ENCODE measurements at regions not wholly inside any gene's neighbourhood (a gene's known extent, or its start where the extent isn't known, plus 50 kb on each side); places are given as distances from the start of the nearest gene placed in this dataset.
"Not testable (repeated sequence)": the region's sequence is repeated elsewhere in the genome, so short reads cannot be mapped to it uniquely, and the experiment has no call there.

DNA sequence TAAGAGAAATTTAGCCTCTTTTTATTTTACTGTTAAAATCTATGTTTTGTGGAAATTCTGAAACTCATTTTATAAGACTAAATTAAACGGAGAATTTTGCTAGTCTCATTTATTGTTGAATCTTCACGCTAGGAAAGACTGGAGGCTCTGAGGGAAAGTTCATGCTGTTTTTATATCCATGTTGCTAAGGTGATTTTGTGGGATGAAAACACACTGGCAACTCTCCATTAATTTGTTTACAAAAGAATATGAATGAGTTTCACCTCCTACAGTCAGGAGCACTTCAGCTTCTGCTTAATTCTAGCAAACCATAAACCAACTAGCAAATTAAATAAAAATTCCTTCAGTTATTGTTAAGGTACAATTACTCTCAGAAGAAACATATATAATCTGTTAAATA lies 195.4 kb downstream of the RAP2B start:
- no peak for DNase-seq
- H3K27me3 Mint-ChIP-seq, result peaks cover 5% of the 10 kb centered on the region
- CTCF ChIA-PET, result no interaction called here
- intact Hi-C loops (cut with micrococcal nuclease), result no loop called here
- no peaks in the 10 kb centered on the region for H3K36me3 Mint-ChIP-seq (ENCODE audit: low read depth)
- H3K9me3 Mint-ChIP-seq, result no peaks in the 10 kb centered on the region
- no peak for ATAC-seq (ENCODE audit: low read depth)
- no peak overlapping the region for H3K4me3 Mint-ChIP-seq
- POLR2A ChIA-PET, result no interaction called here
- TF ChIP-seq, protein P1, sequence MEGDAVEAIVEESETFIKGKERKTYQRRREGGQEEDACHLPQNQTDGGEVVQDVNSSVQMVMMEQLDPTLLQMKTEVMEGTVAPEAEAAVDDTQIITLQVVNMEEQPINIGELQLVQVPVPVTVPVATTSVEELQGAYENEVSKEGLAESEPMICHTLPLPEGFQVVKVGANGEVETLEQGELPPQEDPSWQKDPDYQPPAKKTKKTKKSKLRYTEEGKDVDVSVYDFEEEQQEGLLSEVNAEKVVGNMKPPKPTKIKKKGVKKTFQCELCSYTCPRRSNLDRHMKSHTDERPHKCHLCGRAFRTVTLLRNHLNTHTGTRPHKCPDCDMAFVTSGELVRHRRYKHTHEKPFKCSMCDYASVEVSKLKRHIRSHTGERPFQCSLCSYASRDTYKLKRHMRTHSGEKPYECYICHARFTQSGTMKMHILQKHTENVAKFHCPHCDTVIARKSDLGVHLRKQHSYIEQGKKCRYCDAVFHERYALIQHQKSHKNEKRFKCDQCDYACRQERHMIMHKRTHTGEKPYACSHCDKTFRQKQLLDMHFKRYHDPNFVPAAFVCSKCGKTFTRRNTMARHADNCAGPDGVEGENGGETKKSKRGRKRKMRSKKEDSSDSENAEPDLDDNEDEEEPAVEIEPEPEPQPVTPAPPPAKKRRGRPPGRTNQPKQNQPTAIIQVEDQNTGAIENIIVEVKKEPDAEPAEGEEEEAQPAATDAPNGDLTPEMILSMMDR (IDR thresholded peaks at IDR 0.05), result no peak
- no peak overlapping the region for H3K27ac Mint-ChIP-seq
- H3K4me1 Mint-ChIP-seq, result no peaks in the 10 kb centered on the region

- POLR2A ChIA-PET, result no interaction called here
- ATAC-seq (ENCODE audit: low read depth) (no peak), DNase-seq (no peak)
- peaks cover 12% of the 10 kb centered on the region for H3K4me1 Mint-ChIP-seq
- no peaks in the 10 kb centered on the region for H3K27me3 Mint-ChIP-seq
- no peak overlapping the region for H3K4me3 Mint-ChIP-seq
- TF ChIP-seq, protein P1 (IDR thresholded peaks at IDR 0.05), result no peak
- H3K9me3 Mint-ChIP-seq, result peaks cover 6% of the 10 kb centered on the region
- H3K36me3 Mint-ChIP-seq (ENCODE audit: low read depth), result no peaks in the 10 kb centered on the region
- CTCF ChIA-PET, result no interaction called here
- intact Hi-C loops (cut with micrococcal nuclease), result no loop called here
- no peak overlapping the region for H3K27ac Mint-ChIP-seq
Observed at GRCh38 chr3:153369561-153370374, 207.7 kb downstream of the RAP2B start.

- CTCF ChIA-PET, result no interaction called here
- no peaks in the 10 kb centered on the region for H3K27me3 Mint-ChIP-seq
- DNase-seq (no peak), ATAC-seq (ENCODE audit: low read depth) (no peak)
- no peaks in the 10 kb centered on the region for H3K36me3 Mint-ChIP-seq (ENCODE audit: low read depth)
- H3K4me3 Mint-ChIP-seq, result no peak overlapping the region
- TF ChIP-seq, protein P1 (IDR thresholded peaks at IDR 0.05), result no peak
- no peak overlapping the region for H3K27ac Mint-ChIP-seq
- intact Hi-C loops (cut with micrococcal nuclease), result no loop called here
- POLR2A ChIA-PET, result no interaction called here
- H3K9me3 Mint-ChIP-seq, result peaks cover under 1% of the 10 kb centered on the region
- peaks cover 12% of the 10 kb centered on the region for H3K4me1 Mint-ChIP-seq
Observed at GRCh38 chr3:153370680-153371079, 208.7 kb downstream of the RAP2B start.

- ChIA-PET CTCF (interaction anchor here (0.9 kb wide), 1 partner anchor 64 kb away, joined by 3 read pairs; no protein-coding TSS in a partner anchor), POLR2A (no interaction called here)
- intact Hi-C loops (cut with micrococcal nuclease), result no loop called here
- ATAC-seq (ENCODE audit: low read depth) (no peak), DNase-seq (no peak)
- H3K36me3 Mint-ChIP-seq (ENCODE audit: low read depth), result no peaks in the 10 kb centered on the region
- no peak overlapping the region for H3K4me3 Mint-ChIP-seq
- no peak overlapping the region for H3K27ac Mint-ChIP-seq
- TF ChIP-seq, protein P1 (IDR thresholded peaks at IDR 0.05), result no peak
- no peaks in the 10 kb centered on the region for H3K9me3 Mint-ChIP-seq
- peaks cover 12% of the 10 kb centered on the region for H3K4me1 Mint-ChIP-seq
- H3K27me3 Mint-ChIP-seq, result no peaks in the 10 kb centered on the region
Observed at GRCh38 chr3:153372326-153372725, 210.3 kb downstream of the RAP2B start.

- TF ChIP-seq, protein P1 (IDR thresholded peaks at IDR 0.05), result no peak
- no peak for DNase-seq
- Mint-ChIP-seq H3K4me1 (peaks cover 12% of the 10 kb centered on the region), H3K27me3 (no peaks in the 10 kb centered on the region), H3K27ac (no peak overlapping the region), H3K36me3 (ENCODE audit: low read depth) (no peaks in the 10 kb centered on the region), H3K4me3 (no peak overlapping the region), H3K9me3 (no peaks in the 10 kb centered on the region)
- intact Hi-C loops (cut with micrococcal nuclease), result no loop called here
- POLR2A ChIA-PET, result interaction anchor here (0.7 to 1.1 kb wide), 2 partner anchors 211 to 212 kb away, joined by 3 read pairs; no protein-coding TSS in a partner anchor
- peak; percentile 60 for ATAC-seq (ENCODE audit: low read depth)
- CTCF ChIA-PET, result no interaction called here
Observed at GRCh38 chr3:153373606-153374005, 211.6 kb downstream of the RAP2B start.

DNA sequence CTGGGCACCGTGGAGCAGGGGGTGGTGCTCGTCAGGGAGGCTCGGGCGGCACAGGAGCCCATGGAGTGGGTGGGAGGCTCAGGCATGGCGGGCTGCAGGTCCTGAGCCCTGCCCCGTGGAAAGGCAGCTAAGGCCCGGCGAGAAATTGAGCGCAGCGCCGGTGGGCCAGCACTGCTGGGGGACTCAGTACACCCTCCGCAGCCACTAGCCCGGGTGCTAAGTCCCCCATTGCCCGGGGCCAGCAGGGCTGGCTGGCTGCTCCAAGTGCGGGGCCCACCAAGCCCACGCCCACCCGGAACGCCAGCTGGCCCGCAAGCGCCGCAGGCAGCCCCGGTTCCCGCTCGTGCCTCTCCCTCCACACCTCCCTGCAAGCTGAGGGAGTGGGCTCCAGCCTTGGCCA lies 216.3 kb downstream of the RAP2B start:
- CTCF ChIA-PET, result not testable (repeated sequence)

More for the DNA sequence above, 216.3 kb downstream of the RAP2B start:
- H3K4me1 Mint-ChIP-seq; DNase-seq; intact Hi-C loops (cut with micrococcal nuclease); H3K9me3 Mint-ChIP-seq; H3K4me3 Mint-ChIP-seq; ATAC-seq (ENCODE audit: low read depth); H3K36me3 Mint-ChIP-seq (ENCODE audit: low read depth); H3K27ac Mint-ChIP-seq; H3K27me3 Mint-ChIP-seq; POLR2A ChIA-PET: not testable (repeated sequence)
